Caco-2 (cell line): ENCODE measurements at regions not wholly inside any gene's neighbourhood (a gene's known extent, or its start where the extent isn't known, plus 50 kb on each side); places are given as distances from the start of the nearest gene placed in this dataset.

Experiments used
- BruUV-seq: library from RNA; stranded (reverse); fragments of 400-500 nt; replicated peaks from 2 replicates; lab custom pipeline; 2021; lab: Mats Ljungman, UMichigan
- CTCF ChIA-PET: fragments of 300-600 bp; sonication (Branson Sonifier 250); formaldehyde crosslinking; loops from one replicate; lab custom pipeline; 2022; ENCODE audit warnings: antibody characterized with exemption; lab: Charles Lee
- POLR2A ChIA-PET: fragments of 300-600 bp; sonication (Branson Sonifier 250); formaldehyde crosslinking; loops from one replicate; lab custom pipeline; 2022; ENCODE audit warnings: antibody characterized with exemption; lab: Charles Lee
- DNase-seq, 2 experiments: peaks; one replicate each; pipeline versions ENCODE4 v3.0.0 to v3.0.0-alpha.2; 2020 to 2022
- H3K27me3 ChIP-seq: replicated peaks from 2 replicates; pipeline ENCODE4 v1.6.0; 2011; ENCODE audit warnings: low read length; ENCODE audit not compliant: control insufficient read depth, insufficient read depth
- H3K36me3 ChIP-seq: 2 replicates; pipeline ENCODE4 v1.5.1; 2011; ENCODE audit warnings: low read length; ENCODE audit not compliant: control insufficient read depth, insufficient read depth
- H3K4me1 ChIP-seq: fragments of 250-450 bp; sonication (Bioruptor Pico); 2 replicates; pipeline ENCODE4 v1.5.1; 2020; ENCODE audit warnings: mild to moderate bottlenecking
- H3K4me3 ChIP-seq: 2 replicates; pipeline ENCODE4 v1.5.1; 2011; ENCODE audit warnings: low read depth, mild to moderate bottlenecking, control low read depth, low read length
- H3K9me3 ChIP-seq: fragments of 250-450 bp; sonication (Bioruptor Pico); 2 replicates; pipeline ENCODE4 v1.5.1; 2020; ENCODE audit warnings: mild to moderate bottlenecking, moderate library complexity
- H3K27ac Mint-ChIP-seq: one replicate; pipeline ENCODE4 v1.8.0; 2022; ENCODE audit warnings: mixed read lengths; ENCODE audit not compliant: unreplicated experiment
- H3K27me3 Mint-ChIP-seq: one replicate; pipeline ENCODE4 v1.8.0; 2022; ENCODE audit warnings: mixed read lengths; ENCODE audit not compliant: insufficient read depth, unreplicated experiment
- H3K36me3 Mint-ChIP-seq: one replicate; pipeline ENCODE4 v1.8.0; 2022; ENCODE audit warnings: mild to moderate bottlenecking, mixed read lengths; ENCODE audit not compliant: insufficient read depth, unreplicated experiment
- H3K4me1 Mint-ChIP-seq: one replicate; pipeline ENCODE4 v1.8.0; 2022; ENCODE audit warnings: low read depth, mixed read lengths; ENCODE audit not compliant: unreplicated experiment
- H3K4me3 Mint-ChIP-seq: one replicate; pipeline ENCODE4 v1.8.0; 2022; ENCODE audit warnings: mild to moderate bottlenecking, moderate library complexity, mixed read lengths; ENCODE audit not compliant: unreplicated experiment
- H3K9me3 Mint-ChIP-seq: one replicate; pipeline ENCODE4 v1.8.0; 2022; ENCODE audit warnings: mixed read lengths; ENCODE audit not compliant: unreplicated experiment
- intact Hi-C: fragments of 100-400 bp; cut with micrococcal nuclease; formaldehyde crosslinking; loops from one replicate; pipeline ENCODE4 v1.10.0; 2022; ENCODE audit not compliant: unreplicated experiment
- TF ChIP-seq, protein P1 (sequence below), 2 experiments: fragments of 200-600 bp in 1 of 2; IDR thresholded peaks; 1 replicate in 1 of 2; 2 replicates in 1 of 2; pipeline versions ENCODE4 v1.5.1 to v1.8.0; 2011 to 2022; ENCODE audit warnings: antibody characterized with exemption in 1 of 2, control low read depth in 1 of 2, inconsistent platforms in 1 of 2, low read depth in 1 of 2, low read length in 1 of 2, mild to moderate bottlenecking in 1 of 2, moderate library complexity in 1 of 2; ENCODE audit not compliant: insufficient read depth in 1 of 2, severe bottlenecking in 1 of 2, unreplicated experiment in 1 of 2

DNA sequence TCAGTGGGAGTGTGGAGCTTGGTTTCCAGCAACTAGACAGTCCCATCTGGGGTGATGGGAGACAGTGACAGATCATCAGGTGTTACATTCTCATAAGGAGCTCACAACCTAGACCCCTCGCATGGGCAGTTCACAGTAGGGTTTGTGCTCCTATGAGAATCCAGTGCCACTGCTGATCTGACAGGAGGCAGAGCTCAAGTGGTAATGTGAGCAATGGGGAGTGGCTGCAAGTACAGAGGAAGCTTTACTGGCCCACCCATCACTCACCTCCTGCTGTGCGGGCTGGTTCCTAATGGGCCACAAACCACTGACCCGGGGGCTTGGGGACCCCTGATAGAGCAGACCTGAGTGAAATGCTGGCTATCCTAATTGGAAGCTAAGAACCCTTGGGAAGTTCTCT is 242.8 kb downstream of the BAMBI start:
- Histone ChIP-seq H3K4me1 (peaks cover 31% of the 10 kb centered on the region), H3K4me3 (no peak overlapping the region), H3K9me3 (peaks cover 12% of the 10 kb centered on the region; the same call in 1 of the 2 replicates), H3K27me3 (no peaks in the 10 kb centered on the region), H3K36me3 (0 out of 2 replicates have a peak, but pooled peaks cover 1% of the 10 kb centered on the region)
- no TSS peak for BruUV-seq
- intact Hi-C loops, result no loop called here
- peaks cover 32% of the 10 kb centered on the region for H3K4me1 Mint-ChIP-seq
- H3K27me3 Mint-ChIP-seq, result no peaks in the 10 kb centered on the region
- H3K36me3 Mint-ChIP-seq, result peaks cover 14% of the 10 kb centered on the region
- peak overlapping the region; percentile 25 for H3K27ac Mint-ChIP-seq
- TF ChIP-seq, protein P1, sequence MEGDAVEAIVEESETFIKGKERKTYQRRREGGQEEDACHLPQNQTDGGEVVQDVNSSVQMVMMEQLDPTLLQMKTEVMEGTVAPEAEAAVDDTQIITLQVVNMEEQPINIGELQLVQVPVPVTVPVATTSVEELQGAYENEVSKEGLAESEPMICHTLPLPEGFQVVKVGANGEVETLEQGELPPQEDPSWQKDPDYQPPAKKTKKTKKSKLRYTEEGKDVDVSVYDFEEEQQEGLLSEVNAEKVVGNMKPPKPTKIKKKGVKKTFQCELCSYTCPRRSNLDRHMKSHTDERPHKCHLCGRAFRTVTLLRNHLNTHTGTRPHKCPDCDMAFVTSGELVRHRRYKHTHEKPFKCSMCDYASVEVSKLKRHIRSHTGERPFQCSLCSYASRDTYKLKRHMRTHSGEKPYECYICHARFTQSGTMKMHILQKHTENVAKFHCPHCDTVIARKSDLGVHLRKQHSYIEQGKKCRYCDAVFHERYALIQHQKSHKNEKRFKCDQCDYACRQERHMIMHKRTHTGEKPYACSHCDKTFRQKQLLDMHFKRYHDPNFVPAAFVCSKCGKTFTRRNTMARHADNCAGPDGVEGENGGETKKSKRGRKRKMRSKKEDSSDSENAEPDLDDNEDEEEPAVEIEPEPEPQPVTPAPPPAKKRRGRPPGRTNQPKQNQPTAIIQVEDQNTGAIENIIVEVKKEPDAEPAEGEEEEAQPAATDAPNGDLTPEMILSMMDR (IDR thresholded peaks at IDR 0.05; ENCODE audit: insufficient read depth in 1 of 2, low read depth in 1 of 2, low read length in 1 of 2, severe bottlenecking in 1 of 2, unreplicated experiment in 1 of 2), result no peak
- no peak for DNase-seq
- ChIA-PET POLR2A (no interaction called here), CTCF (no interaction called here)
- H3K9me3 Mint-ChIP-seq, result peaks cover 22% of the 10 kb centered on the region
- no peak overlapping the region for H3K4me3 Mint-ChIP-seq

DNA sequence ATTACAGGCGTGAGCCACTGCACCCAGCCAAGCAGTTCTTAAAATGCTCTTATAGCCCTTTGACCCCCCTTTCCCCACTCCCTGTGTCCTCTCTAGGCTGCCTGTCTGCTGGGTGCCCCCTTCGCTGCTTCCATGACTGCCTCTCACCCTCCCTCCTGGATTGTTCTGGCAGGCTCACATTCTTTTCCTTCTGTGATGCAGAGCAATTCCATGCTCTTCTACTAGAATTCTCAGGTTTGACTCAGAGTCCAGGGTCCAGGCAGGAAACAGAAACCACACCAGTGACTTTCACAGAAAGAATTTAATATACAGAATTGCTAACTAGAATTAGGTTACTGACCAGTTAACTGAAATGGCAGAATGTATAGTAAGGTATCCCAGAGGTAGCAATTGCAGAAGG is 244.8 kb downstream of the BAMBI start:
- H3K27me3 Mint-ChIP-seq, result no peaks in the 10 kb centered on the region
- Histone ChIP-seq H3K4me1 (peaks cover 23% of the 10 kb centered on the region), H3K27me3 (no peaks in the 10 kb centered on the region), H3K36me3 (0 out of 2 replicates have a peak, but pooled peaks cover 1% of the 10 kb centered on the region), H3K4me3 (no peak overlapping the region), H3K9me3 (peaks cover 12% of the 10 kb centered on the region; the same call in 1 of the 2 replicates)
- H3K4me3 Mint-ChIP-seq, result no peak overlapping the region
- TF ChIP-seq, protein P1 (IDR thresholded peaks at IDR 0.05; ENCODE audit: insufficient read depth in 1 of 2, low read depth in 1 of 2, low read length in 1 of 2, severe bottlenecking in 1 of 2, unreplicated experiment in 1 of 2), result no peak
- H3K27ac Mint-ChIP-seq, result peak overlapping the region; percentile 92
- ChIA-PET POLR2A (no interaction called here), CTCF (interaction anchor here (0.6 to 1.1 kb wide), 3 partner anchors 8 to 200 kb away, joined by 3 read pairs; no protein-coding TSS in a partner anchor)
- peaks cover 6% of the 10 kb centered on the region for H3K36me3 Mint-ChIP-seq
- peaks cover 28% of the 10 kb centered on the region for H3K4me1 Mint-ChIP-seq
- no peak for DNase-seq
- intact Hi-C loops, result no loop called here
- no TSS peak for BruUV-seq
- H3K9me3 Mint-ChIP-seq, result peaks cover 22% of the 10 kb centered on the region

DNA sequence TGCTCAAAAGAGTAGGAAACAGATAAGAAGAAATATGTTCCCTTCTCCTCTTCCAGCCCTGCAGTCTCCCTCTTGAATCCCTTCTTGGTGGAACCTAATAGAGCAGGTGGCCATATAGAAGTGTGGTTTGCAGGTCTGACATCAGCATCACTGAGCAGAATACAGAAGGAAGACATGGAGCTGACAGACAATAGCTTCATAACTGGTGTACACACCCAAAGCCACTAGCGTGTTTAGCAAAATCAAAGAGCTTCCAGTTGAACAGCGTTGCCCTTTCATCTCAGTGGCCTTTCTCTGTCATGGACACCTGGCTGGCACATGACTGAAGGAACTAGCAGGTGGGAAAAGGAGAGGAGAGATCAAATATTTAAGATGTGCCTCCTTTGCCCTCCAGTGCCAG is 245.5 kb downstream of the BAMBI start:
- peaks cover 20% of the 10 kb centered on the region for H3K4me1 Mint-ChIP-seq
- Histone ChIP-seq H3K27me3 (no peaks in the 10 kb centered on the region), H3K4me1 (peaks cover 23% of the 10 kb centered on the region), H3K36me3 (0 out of 2 replicates have a peak, but pooled peaks cover 1% of the 10 kb centered on the region), H3K4me3 (no peak overlapping the region), H3K9me3 (peaks cover 12% of the 10 kb centered on the region; the same call in 1 of the 2 replicates)
- no peak overlapping the region for H3K4me3 Mint-ChIP-seq
- intact Hi-C loops, result no loop called here
- no TSS peak for BruUV-seq
- DNase-seq, result no peak
- peaks cover 22% of the 10 kb centered on the region for H3K9me3 Mint-ChIP-seq
- CTCF ChIA-PET, result interaction anchor here (1.1 kb wide), 2 partner anchors 9 to 17 kb away, joined by 3 read pairs; no protein-coding TSS in a partner anchor
- H3K36me3 Mint-ChIP-seq, result peaks cover 6% of the 10 kb centered on the region
- no peaks in the 10 kb centered on the region for H3K27me3 Mint-ChIP-seq
- no peak overlapping the region for H3K27ac Mint-ChIP-seq
- POLR2A ChIA-PET, result no interaction called here
- TF ChIP-seq, protein P1 (IDR thresholded peaks at IDR 0.05; ENCODE audit: insufficient read depth in 1 of 2, low read depth in 1 of 2, low read length in 1 of 2, severe bottlenecking in 1 of 2, unreplicated experiment in 1 of 2), result no peak
